HCT116 (cell line): ENCODE measurements at regions not wholly inside any gene's neighbourhood (a gene's known extent, or its start where the extent isn't known, plus 50 kb on each side); places are given as distances from the start of the nearest gene placed in this dataset.

Experiments
- ATAC-seq: fragments of 200-7000 bp; cut with Tn5 transposase; 2 replicates; pipeline ENCODE4 v1.9.1; 2020; ENCODE audit warnings: mild to moderate bottlenecking, moderate library complexity
- BruUV-seq: library from RNA; stranded (reverse); fragments of 400-500 nt; replicated peaks from 2 replicates; lab custom pipeline; 2021; lab: Mats Ljungman, UMichigan
- CTCF ChIA-PET: fragments of 300-600 bp; sonication (Branson Sonifier 250); formaldehyde crosslinking; loops from one replicate; lab custom pipeline; 2021; ENCODE audit warnings: antibody characterized with exemption; lab: Charles Lee
- POLR2A ChIA-PET: fragments of 300-600, 350-600 bp; sonication (Branson Sonifier 250); formaldehyde crosslinking; loops from one replicate; lab custom pipeline; 2021; ENCODE audit warnings: antibody characterized with exemption; lab: Charles Lee
- RAD21 ChIA-PET, 2 experiments: fragments of 300-600 bp; sonication (Branson Sonifier 250); formaldehyde crosslinking; loops; one replicate each; lab custom pipeline; 2023; ENCODE audit warnings: low total read pairs in 2 of 2; ENCODE audit not compliant: uncharacterized antibody in 2 of 2, unreplicated experiment in 2 of 2, low non-redundant PET in 1 of 2; lab: Charles Lee
- DNase-seq: peaks from one replicate; pipeline ENCODE4 v3.0.0-alpha.2; 2010; ENCODE audit warnings: low read depth, low spot score
- H2AFZ ChIP-seq: fragments of 200-600 bp; shearing (Covaris generic), sonication (generic); 2 replicates; pipeline ENCODE4 v1.6.1; 2017; ENCODE audit warnings: low read depth, mixed run types, mixed read lengths, antibody characterized with exemption, low read length; ENCODE audit not compliant: poor library complexity, severe bottlenecking
- H3K27ac ChIP-seq: 2 replicates; pipeline ENCODE4 v1.5.1; 2012; ENCODE audit warnings: low read depth, low read length
- H3K27me3 ChIP-seq: fragments of 200-600 bp; sonication (generic); 2 replicates; pipeline ENCODE4 v1.6.1; 2016; ENCODE audit warnings: mixed run types, low read length, mixed read lengths; ENCODE audit not compliant: insufficient read depth
- H3K36me3 ChIP-seq, 2 experiments: fragments of 200-500 bp in 1 of 2; fragments of 200-600 bp in 1 of 2; sonication (Bioruptor generic) in 1 of 2; sonication (generic) in 1 of 2; 2 replicates each; pipeline versions ENCODE4 v1.5.1 to v1.6.1; 2014 to 2016; ENCODE audit warnings: low read length in 2 of 2, inconsistent platforms in 1 of 2, mixed read lengths in 1 of 2, mixed run types in 1 of 2; ENCODE audit not compliant: insufficient read depth in 2 of 2, control insufficient read depth in 1 of 2
- H3K4me1 ChIP-seq, 2 experiments: fragments of 200-600 bp in 1 of 2; sonication (generic) in 1 of 2; 2 replicates each; pipeline versions ENCODE4 v1.5.1 to v1.6.1; 2012 to 2017; ENCODE audit warnings: low read length in 2 of 2, inconsistent platforms in 1 of 2, mild to moderate bottlenecking in 1 of 2, mixed read lengths in 1 of 2, mixed run types in 1 of 2, moderate library complexity in 1 of 2; ENCODE audit not compliant: insufficient read depth in 2 of 2, control insufficient read depth in 1 of 2
- H3K4me2 ChIP-seq: fragments of 200-600 bp; sonication (generic); 2 replicates; pipeline ENCODE4 v1.6.1; 2017; ENCODE audit warnings: mixed run types, low read length, mixed read lengths
- H3K4me3 ChIP-seq, 2 experiments: fragments of 200-600 bp in 1 of 2; sonication (generic) in 1 of 2; replicated peaks in 1 of 2; 2 replicates each; pipeline ENCODE4 v1.5.1; 2011 to 2016; ENCODE audit warnings: low read length in 2 of 2, control low read depth in 1 of 2, low read depth in 1 of 2, mild to moderate bottlenecking in 1 of 2, mixed read lengths in 1 of 2, mixed run types in 1 of 2
- H3K79me2 ChIP-seq: fragments of 200-600 bp; sonication (generic); 2 replicates; pipeline ENCODE4 v1.6.1; 2017; ENCODE audit warnings: mild to moderate bottlenecking, mixed run types, low read length, moderate library complexity, mixed read lengths; ENCODE audit not compliant: insufficient read depth
- H3K9ac ChIP-seq: fragments of 200-600 bp; sonication (generic); 2 replicates; pipeline ENCODE4 v1.6.1; 2016; ENCODE audit warnings: low read length, mixed read lengths
- H3K9me2 ChIP-seq: fragments of 200-600 bp; sonication (generic), shearing (Covaris generic); 2 replicates; pipeline ENCODE4 v1.6.1; 2017; ENCODE audit warnings: mixed run types, mild to moderate bottlenecking, moderate library complexity; ENCODE audit not compliant: insufficient read depth
- H3K9me3 ChIP-seq, 2 experiments: fragments of 200-500 bp in 1 of 2; fragments of 200-600 bp in 1 of 2; sonication (Bioruptor generic) in 1 of 2; sonication (generic) in 1 of 2; 2 replicates each; pipeline ENCODE4 v1.6.1; 2014 to 2017; ENCODE audit warnings: low read length in 2 of 2, mixed read lengths in 2 of 2, inconsistent platforms in 1 of 2, low read depth in 1 of 2, mild to moderate bottlenecking in 1 of 2, mixed run types in 1 of 2, moderate library complexity in 1 of 2; ENCODE audit not compliant: control insufficient read depth in 1 of 2, insufficient read depth in 1 of 2
- H4K20me1 ChIP-seq: fragments of 200-600 bp; sonication (generic), shearing (Covaris generic); 2 replicates; pipeline ENCODE4 v1.6.1; 2017; ENCODE audit warnings: mixed run types, mild to moderate bottlenecking, moderate library complexity; ENCODE audit not compliant: insufficient read depth
- CBX3 ChIP-seq: IDR thresholded peaks from 2 replicates; pipeline ENCODE4 v1.6.1; 2012; ENCODE audit warnings: low read depth
- CTCF ChIP-seq, 3 experiments: fragments of 200-600 bp in 1 of 3; sonication (generic) in 1 of 3; IDR thresholded peaks in 2 of 3; conservative IDR thresholded peaks in 1 of 3; 2 replicates each; pipeline ENCODE4 v1.5.1; 2012 to 2017; ENCODE audit warnings: low read depth in 2 of 3, low read length in 2 of 3, antibody characterized with exemption in 1 of 3, borderline replicate concordance in 1 of 3, control low read depth in 1 of 3, mild to moderate bottlenecking in 1 of 3, mixed read lengths in 1 of 3, mixed run types in 1 of 3, moderate library complexity in 1 of 3; ENCODE audit not compliant: insufficient read depth in 1 of 3
- EGR1 ChIP-seq: IDR thresholded peaks from 2 replicates; pipeline ENCODE4 v1.6.1; 2012; ENCODE audit warnings: low read depth
- ELF1 ChIP-seq: IDR thresholded peaks from 2 replicates; pipeline ENCODE4 v1.6.1; 2012; ENCODE audit warnings: low read depth, borderline replicate concordance
- EZH2 ChIP-seq: fragments of 200-600 bp; sonication (generic); IDR thresholded peaks from 2 replicates; pipeline ENCODE4 v1.6.1; 2017; ENCODE audit warnings: antibody characterized with exemption, mixed run types
- EZH2phosphoT487 ChIP-seq: fragments of 200-600 bp; IDR thresholded peaks from 2 replicates; pipeline ENCODE4 v1.6.1; 2018; ENCODE audit warnings: antibody characterized with exemption, borderline replicate concordance
- FOSL1 ChIP-seq: IDR thresholded peaks from 2 replicates; pipeline ENCODE4 v1.6.1; 2012; ENCODE audit warnings: low read depth
- JUND ChIP-seq: IDR thresholded peaks from 2 replicates; pipeline ENCODE4 v1.6.1; 2012
- MAX ChIP-seq: IDR thresholded peaks from 2 replicates; pipeline ENCODE4 v1.6.1; 2012
- POLR2AphosphoS5 ChIP-seq: IDR thresholded peaks from 2 replicates; pipeline ENCODE4 v1.6.1; 2011; ENCODE audit warnings: mild to moderate bottlenecking, low read depth, low read length, moderate library complexity
- RAD21 ChIP-seq: IDR thresholded peaks from 2 replicates; pipeline ENCODE4 v1.6.1; 2012; ENCODE audit warnings: low read depth, mild to moderate bottlenecking
- REST ChIP-seq: IDR thresholded peaks from 2 replicates; pipeline ENCODE4 v1.6.1; 2012; ENCODE audit warnings: low read depth
- SRF ChIP-seq: IDR thresholded peaks from 2 replicates; pipeline ENCODE4 v1.6.1; 2012; ENCODE audit warnings: low read depth
- TCF7L2 ChIP-seq: IDR thresholded peaks from 2 replicates; pipeline ENCODE4 v1.7.0; 2011; ENCODE audit warnings: borderline replicate concordance, inconsistent platforms; ENCODE audit not compliant: insufficient read depth, insufficient read length; ENCODE audit errors: extremely low read depth
- YY1 ChIP-seq: IDR thresholded peaks from 2 replicates; pipeline ENCODE4 v1.6.1; 2011; ENCODE audit warnings: low read length, low read depth, moderate library complexity, mild to moderate bottlenecking; ENCODE audit not compliant: insufficient replicate concordance; ENCODE audit errors: extremely low read depth
- ZFX ChIP-seq: fragments of 450-650 bp; IDR thresholded peaks from 2 replicates; pipeline ENCODE4 v1.6.1; 2017
- ZNF274 ChIP-seq: fragments of 200-500 bp; sonication (Bioruptor generic); IDR thresholded peaks from 2 replicates; pipeline ENCODE4 v1.6.1; 2014; ENCODE audit warnings: mild to moderate bottlenecking, low read depth, low read length, inconsistent platforms
- intact Hi-C: fragments of 100-400 bp; cut with micrococcal nuclease; formaldehyde crosslinking; loops from 2 replicates; pipeline ENCODE4 v1.10.0; 2022

GRCh38 chr5:93884254-93884653, 142.9 kb upstream of the POU5F2 start:
- Histone ChIP-seq H4K20me1 (no peaks in the 10 kb centered on the region), H3K27ac (no peak overlapping the region), H2AFZ (no peak overlapping the region), H3K4me3 (no peak overlapping the region), H3K9ac (no peak overlapping the region), H3K79me2 (no peaks in the 10 kb centered on the region), H3K36me3 (no peaks in the 10 kb centered on the region), H3K27me3 (no peaks in the 10 kb centered on the region), H3K4me2 (no peak overlapping the region), H3K4me1 (peaks cover 5 to 7% of the 10 kb centered on the region in 2 experiments; a peak in 3 of 4 replicates), H3K9me2 (no peaks in the 10 kb centered on the region), H3K9me3 (no peaks in the 10 kb centered on the region)
- CTCF ChIA-PET = no interaction called here
- no TSS peak for BruUV-seq
- POLR2A ChIA-PET = no interaction called here
- ATAC-seq (no peak), DNase-seq (no peak)
- TF ChIP-seq EZH2 (no peak), CBX3 (no peak), RAD21 (no peak), MAX (no peak), CTCF (IDR thresholded peaks at IDR 0.05 in 2 of 3, conservative IDR thresholded peaks at IDR 0.05 in 1 of 3; ENCODE audit: borderline replicate concordance in 1 of 3, insufficient read depth in 1 of 3, low read depth in 2 of 3, low read length in 2 of 3) (no peak), JUND (no peak), FOSL1 (no peak), ZFX (no peak), REST (no peak), YY1 (no peak), SRF (no peak), ZNF274 (no peak), TCF7L2 (no peak), EGR1 (no peak), ELF1 (no peak), EZH2phosphoT487 (no peak), POLR2AphosphoS5 (no peak)
- intact Hi-C loops = no loop called here
- RAD21 ChIA-PET = no interaction called here
